ENCODE measurements at regions not wholly inside any gene's neighbourhood (a gene's known extent, or its start where the extent isn't known, plus 50 kb on each side); places are given as distances from the start of the nearest gene placed in this dataset.

- FAIRE-seq, result no peak
- POLR2A ChIA-PET, result interaction anchor here (1.1 kb wide), 1 partner anchor 245 kb away, joined by 3 read pairs; no protein-coding TSS in a partner anchor
- H3K36me3 ChIP-seq (ENCODE audit: control insufficient read depth, insufficient read depth, low read length), result no peaks in the 10 kb centered on the region
- no peak for ATAC-seq
- DNase-seq (ENCODE audit: extremely low read depth in 1 of 4, low spot score in 3 of 4), result no peak
- peak overlapping the region in 1 of 2 experiments; percentile 64; a peak in 1 of 4 replicates for H3K9ac ChIP-seq (ENCODE audit: insufficient read depth in 1 of 2, low read depth in 2 of 2, low read length in 2 of 2)
- CTCF ChIA-PET (ENCODE audit: low intra/inter-chr PET ratio), result no interaction called here
- WGBS (ENCODE audit: insufficient coverage, low coverage, missing lambda C conversion rate), result 19% methylated on average over 7 of the region's 7 CpGs
- H3K9me1 ChIP-seq (ENCODE audit: control insufficient read depth, insufficient read depth, low read length), result no peaks in the 10 kb centered on the region
- no peaks in the 10 kb centered on the region for H3K9me3 ChIP-seq (replicated peaks; ENCODE audit: control insufficient read depth, insufficient read depth, low read depth, low read length)
- intact Hi-C loops (cut with micrococcal nuclease) (no loop called here), in situ Hi-C loops (cut with MboI) (no loop called here)
- H3K27me3 ChIP-seq (ENCODE audit: control insufficient read depth in 2 of 2, insufficient read depth in 2 of 2, low read length in 2 of 2), result no peaks in the 10 kb centered on the region; a peak in 1 of 5 replicates
- H3K4me1 ChIP-seq (replicated peaks in 1 of 2; ENCODE audit: control insufficient read depth in 2 of 2, insufficient read depth in 2 of 2, low read length in 2 of 2), result no peaks in the 10 kb centered on the region; a peak in 1 of 5 replicates
- no TSS peak for BruUV-seq (replicated peaks)
- H3K79me2 ChIP-seq (ENCODE audit: control insufficient read depth, insufficient read depth, low read length), result no peaks in the 10 kb centered on the region
- H4K20me1 ChIP-seq (replicated peaks; ENCODE audit: control insufficient read depth, insufficient read depth, low read length), result no peaks in the 10 kb centered on the region
- peak overlapping the region; percentile 57 for H2AFZ ChIP-seq (ENCODE audit: low read depth, low read length)
- H3K27ac ChIP-seq (ENCODE audit: extremely low read depth, low read depth, low read length), result no peak overlapping the region
- no peak overlapping the region for H3K4me2 ChIP-seq (ENCODE audit: insufficient read depth, low read length)
- no peak overlapping the region for H3K4me3 ChIP-seq
- TF ChIP-seq HDAC2 (IDR thresholded peaks at IDR 0.05) (no peak), CHCHD3 (CRISPR knock-in tag; IDR thresholded peaks at IDR 0.05) (no peak), L3MBTL2 (IDR thresholded peaks at IDR 0.05) (peak; percentile 40; the same call in 1 of the 2 replicates), MGA (IDR thresholded peaks at IDR 0.05) (peak; percentile 9; the same call in 1 of the 2 replicates), ARID4B (CRISPR knock-in tag; IDR thresholded peaks at IDR 0.05) (no peak), TCF7 (IDR thresholded peaks at IDR 0.05; ENCODE audit: borderline replicate concordance) (no peak)
Observed at GRCh38 chr10:22810643-22811465, 96.5 kb upstream of the PIP4K2A start.
